T-helper 1 cell (primary cell): ENCODE measurements at regions not wholly inside any gene's neighbourhood (a gene's known extent, or its start where the extent isn't known, plus 50 kb on each side); places are given as distances from the start of the nearest gene placed in this dataset.
"Not testable (repeated sequence)": the region's sequence is repeated elsewhere in the genome, so short reads cannot be mapped to it uniquely, and the experiment has no call there.

Experiments used
- DNase-seq, 5 donors: peaks; one replicate each; pipeline ENCODE4 v3.0.0-alpha.2; 2012 to 2020

DNA sequence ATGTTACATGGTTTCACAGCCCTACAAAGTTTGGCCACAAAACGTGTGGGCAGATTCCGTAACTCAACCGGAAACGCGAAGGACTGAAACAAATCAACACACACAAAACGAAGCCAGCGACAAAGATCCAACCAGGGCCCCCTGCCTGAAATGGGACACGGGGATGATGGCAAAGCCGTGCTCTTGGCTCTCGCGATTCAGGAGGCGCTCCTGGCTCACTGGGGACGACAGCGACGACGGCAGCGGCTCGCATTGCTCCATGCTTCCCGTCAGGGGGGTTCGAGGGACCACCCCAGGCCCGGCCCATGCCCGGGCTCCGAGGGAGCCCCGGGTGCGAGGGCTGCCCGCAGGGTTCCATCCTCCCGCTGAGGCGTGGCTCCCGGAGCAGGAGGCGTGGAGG, 4786.8 kb upstream of the OR11H1 start:
- DNase-seq, result no peak

DNA sequence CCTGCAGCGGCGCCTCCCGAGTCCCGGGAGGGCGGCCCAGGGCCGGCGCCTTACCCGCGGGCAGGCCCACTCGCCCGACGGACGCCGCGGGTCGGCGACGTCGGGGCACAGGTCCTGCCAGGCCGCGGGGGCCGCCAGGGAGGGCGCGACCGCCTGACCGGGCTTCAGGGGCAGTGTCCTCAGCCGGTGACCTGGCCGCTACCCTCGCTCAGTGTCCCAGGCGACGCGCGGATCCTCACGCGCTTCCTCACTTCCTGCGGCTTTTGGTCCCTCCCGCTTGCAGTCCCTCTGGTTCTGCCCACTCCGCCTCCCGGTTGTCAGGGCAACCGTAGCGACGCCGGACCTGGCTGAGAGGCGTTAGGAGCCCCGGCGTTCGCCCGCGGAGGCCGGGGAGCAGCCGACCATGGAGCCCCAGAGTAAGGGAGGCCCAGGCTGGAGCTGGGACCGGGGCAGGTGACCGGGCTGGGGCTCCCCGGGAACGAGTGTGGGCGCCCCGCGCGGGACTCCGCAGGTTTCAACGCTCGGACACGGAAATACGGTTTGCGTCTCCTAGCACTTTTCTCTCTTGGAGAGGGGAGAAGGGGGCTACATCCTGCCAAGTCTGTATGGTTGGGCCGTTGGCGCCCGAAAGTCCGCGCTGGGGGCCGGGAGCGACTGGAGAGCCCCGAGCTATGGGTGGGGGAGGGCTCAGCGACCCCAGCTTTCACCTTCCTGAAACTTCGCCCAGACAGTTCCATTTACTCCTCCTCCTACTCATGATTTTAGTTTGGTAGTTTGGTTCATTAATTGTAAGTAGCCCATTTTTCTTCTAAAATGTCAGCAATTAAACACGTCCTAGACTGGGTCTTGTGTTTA, 4786.0 kb upstream of the OR11H1 start:
- peak in 1 of 5 donors; percentile 12 for DNase-seq

DNA sequence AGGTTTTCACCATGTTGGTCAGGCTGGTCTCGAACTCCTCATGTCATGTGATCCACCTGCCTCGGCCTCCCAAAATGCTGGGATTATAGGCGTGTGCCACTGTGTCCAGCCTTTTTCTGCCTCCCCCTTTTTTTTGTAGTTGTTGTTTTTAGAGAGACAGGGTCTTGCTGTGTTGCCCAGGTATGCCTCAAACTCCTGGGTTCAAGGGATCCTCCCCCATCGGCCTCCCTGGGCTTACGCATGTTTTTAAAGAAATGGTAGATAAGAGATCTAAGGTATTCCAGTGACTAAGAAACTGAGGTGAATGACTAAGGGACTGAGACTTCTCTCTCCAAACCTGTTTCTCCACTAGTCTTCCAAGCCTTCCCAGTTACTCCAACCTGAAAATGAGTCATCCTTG, 4781.6 kb upstream of the OR11H1 start:
- DNase-seq, result not testable (repeated sequence)

DNA sequence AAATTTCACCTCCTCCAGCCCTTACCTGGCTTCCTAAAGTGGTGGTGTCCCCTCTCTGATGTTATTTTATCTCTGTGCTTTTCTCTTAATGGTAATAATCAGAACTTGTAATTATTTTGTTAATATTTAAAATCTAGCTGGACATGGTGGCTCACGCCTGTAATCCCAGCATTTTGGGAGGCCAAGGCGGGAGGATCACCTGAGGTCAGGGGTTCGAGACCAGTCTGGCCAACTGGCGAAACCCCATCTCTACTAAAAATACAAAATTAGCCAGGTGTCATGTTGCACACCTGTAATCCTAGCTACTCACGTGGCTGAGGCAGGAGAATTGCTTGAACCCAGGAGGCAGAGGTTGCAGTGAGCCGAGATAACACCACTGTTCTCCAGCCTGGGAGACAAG, 4780.8 kb upstream of the OR11H1 start:
- DNase-seq, result not testable (repeated sequence)

DNA sequence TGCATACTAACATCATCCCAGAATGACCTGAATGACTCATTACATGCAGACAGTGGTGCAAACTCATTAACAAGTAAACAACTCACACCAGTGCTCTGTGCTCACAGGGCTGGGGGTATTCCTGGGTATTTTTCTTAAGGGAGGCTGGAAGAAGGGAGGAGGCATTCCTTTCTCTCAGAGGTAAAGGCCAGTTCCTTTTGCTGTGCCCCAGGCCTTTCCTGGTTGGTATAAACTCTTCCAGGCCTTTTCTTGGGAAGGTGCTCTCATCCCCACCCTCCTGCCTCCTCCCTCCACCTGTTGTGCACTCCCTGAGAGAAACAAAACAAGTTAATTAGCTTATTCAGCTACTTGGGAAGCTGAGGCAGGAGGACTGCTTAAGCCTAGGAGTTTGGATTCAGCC, 4779.2 kb upstream of the OR11H1 start:
- DNase-seq, result not testable (repeated sequence)

DNA sequence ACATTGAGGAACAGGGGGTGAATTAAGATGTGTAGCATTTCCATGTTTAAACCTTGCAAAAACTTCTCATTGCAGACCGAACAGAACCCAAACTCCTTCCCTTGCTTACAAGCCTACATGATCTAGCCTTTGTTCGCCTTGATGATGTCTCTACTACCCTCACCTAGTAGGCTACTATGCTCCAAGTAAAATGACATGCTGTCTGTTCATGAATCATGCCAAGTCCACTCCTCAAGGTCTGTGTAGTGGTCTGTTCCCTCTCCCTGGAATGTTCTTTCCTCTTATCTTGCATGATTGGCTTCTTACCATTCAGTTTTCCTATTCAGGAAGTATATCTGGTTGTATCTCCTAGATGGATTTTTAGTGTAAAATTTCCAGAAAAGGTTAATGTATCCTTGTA, 4778.6 kb upstream of the OR11H1 start:
- not testable (repeated sequence) for DNase-seq

DNA sequence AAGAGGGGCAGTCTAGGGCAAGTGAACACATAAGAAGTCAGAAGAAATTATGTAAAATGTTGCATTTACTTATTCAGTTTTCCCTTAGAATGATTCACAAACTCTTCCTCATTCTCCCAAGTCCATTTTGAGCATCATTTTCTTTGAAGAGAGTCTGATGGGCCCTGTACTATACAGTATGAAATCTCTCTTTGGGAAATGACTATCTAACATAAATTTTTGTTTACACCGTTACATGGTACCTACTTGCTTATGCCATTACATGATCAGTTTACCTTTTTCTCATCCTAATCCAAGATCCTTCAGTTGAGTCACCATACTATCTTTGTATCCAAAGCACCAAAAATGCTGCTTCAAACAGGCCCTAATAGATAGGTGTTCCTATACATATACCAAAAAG, 4774.4 kb upstream of the OR11H1 start:
- not testable (repeated sequence) for DNase-seq

DNA sequence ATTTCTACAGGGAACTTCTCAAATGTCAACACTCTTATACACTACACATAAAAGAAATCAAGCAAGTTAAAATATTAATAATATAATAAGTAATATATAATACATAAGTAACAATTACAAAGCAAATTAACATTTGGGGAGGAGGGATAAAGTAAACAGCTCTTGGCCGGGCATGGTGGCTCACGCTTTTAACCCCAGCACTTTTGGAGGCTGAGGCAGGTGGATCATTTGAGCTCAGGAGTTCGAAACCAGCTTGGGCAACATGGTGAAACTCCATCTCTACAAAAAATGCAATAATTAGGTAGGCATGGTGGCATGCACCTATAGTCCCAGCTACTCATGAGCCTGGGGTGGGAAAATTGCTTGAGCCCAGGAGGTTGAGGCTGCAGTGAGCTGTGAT, 4772.6 kb upstream of the OR11H1 start:
- not testable (repeated sequence) for DNase-seq

DNA sequence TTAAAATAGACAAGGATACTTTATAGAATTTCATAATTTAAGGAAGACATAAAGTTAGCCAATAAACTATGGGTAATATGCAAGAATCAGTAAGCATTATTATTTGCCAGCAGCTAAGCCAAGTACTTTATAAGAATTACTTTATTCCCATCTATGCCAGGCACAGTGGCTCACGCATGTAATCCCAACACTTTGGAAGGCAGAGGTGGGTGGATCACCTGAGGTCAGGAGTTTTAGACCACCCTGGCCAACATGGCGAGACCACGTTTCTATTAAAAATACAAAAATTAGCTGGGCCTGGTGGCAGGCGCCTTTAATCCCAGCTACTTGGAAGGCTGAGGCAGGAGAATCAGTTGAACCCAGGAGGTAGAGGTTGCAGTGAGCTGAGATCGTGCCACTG, 4767.6 kb upstream of the OR11H1 start:
- not testable (repeated sequence) for DNase-seq

DNA sequence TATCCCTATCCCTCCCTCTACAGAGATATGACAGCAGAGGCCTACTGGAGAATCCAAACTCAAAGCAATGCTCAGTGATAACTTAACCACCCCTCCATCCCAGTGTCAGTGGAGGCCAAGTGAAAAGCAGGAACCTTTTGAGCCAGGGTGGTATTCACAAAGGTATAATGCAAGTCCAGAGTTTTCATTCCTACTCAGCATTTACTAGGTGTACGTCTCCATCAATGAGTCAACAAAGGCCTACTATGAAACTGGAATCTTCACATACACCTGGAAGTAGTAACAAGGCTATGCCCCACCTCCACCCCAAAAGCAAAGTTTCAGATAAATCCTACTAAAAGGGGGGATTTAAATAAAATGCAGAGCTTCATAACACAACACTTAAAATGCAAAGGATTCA, 4761.7 kb upstream of the OR11H1 start:
- not testable (repeated sequence) for DNase-seq

DNA sequence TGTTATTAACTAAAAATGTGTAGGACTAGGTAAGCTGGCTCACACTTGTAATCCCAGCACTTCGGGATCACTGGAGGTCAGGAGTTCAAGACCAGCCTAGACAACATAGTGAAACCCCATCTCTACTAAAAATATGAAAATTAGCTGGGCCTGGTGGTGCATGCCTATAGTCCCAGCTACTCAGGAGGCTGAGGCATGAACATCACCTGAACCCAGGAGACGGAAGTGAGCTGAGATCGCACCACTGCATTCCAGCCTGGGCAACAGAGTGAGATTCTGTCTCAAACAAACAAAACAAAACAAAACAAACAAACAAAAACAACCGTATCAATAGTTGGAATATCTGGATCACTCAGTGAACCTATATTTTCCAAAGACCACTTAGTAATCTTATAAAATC, 4759.1 kb upstream of the OR11H1 start:
- not testable (repeated sequence) for DNase-seq

DNA sequence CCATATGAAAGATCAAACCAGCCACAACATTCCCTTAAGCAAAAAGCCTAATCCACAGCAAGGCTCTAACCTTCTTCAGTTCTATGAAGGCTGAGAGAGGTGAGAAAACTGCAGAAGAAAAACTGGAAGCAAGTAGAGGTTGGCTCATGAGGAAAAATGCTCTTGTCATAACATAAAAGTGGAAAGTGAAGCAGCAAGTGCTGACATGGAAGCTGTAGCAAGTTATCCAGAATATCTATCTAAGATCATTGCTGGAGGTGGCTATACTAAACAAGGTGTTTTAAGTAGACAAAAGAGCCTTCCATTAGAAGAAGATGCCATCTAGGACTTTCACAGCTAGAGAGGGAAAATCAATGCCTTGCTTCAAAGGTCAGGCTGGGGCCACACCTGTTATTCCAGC, 4756.2 kb upstream of the OR11H1 start:
- DNase-seq, result not testable (repeated sequence)

DNA sequence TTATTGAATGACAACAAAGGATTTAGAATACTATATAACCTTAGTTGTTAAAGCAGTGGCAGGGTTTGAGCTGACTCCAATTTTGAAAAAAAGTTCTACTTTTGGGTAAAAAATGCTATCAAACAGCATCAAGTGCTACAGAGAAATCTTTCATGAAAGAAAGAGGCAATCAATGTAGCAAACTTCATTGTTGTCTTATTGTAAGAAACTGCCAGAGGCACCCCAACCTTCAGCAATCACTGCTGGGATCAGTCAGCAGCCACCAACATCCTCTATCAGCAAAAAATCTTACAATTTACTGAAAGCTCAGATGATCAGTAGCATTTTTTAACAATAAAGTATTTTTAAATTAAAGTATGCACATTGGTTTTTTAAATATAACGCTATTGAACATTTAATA, 4754.7 kb upstream of the OR11H1 start:
- DNase-seq, result not testable (repeated sequence)

DNA sequence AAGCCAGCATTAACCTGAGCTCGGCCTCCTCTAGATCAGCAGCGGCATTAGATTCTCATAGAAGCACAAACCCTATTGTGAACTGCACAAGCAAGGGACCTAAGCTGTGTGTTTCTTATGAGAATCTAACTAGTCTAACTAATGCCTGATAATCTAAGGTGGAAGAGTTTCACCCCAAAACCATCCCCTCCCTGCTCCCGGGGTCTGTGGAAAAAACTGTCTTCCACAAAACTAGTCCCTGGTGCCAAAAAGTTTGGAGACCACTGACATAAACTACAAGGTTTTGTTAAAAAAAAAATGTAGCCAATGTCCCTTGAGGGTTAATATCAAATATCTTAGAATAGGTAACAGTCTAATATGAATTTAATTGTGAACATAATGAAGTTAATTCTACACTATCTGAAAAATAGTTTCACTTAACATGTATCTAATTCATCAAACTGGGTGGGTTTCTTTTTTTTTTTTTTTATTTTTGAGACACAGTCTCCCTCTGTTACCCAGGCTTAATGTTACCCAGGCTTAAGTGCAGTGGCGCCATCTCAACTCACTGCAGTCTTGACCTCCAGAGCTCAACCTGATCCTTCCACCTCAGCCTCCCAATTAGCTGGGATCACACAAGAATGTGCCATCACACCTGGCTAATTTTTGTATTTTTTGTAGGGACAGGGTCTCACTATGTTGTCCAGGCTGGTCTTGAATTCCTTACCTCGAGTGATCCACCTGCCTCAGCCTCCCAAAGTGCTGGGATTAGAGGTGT, 4752.2 kb upstream of the OR11H1 start:
- DNase-seq, result not testable (repeated sequence)

DNA sequence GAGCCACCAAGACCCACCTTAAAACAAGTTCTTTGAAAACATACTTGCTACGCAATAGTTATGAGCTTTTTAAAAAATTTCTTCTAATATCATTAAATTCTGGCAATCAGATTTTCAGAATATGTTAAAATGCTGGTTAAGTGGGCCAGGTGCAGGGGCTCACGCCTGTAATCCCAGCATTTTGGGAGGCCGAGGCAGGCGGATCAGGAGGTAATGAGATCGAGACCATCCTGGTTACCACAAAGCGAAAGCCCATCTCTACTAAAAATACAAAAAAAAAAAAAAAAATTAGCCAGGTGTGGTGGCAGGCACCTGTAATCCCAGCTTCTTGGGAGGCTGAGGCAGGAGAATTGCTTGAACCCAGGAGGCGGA, 4751.6 kb upstream of the OR11H1 start:
- not testable (repeated sequence) for DNase-seq

DNA sequence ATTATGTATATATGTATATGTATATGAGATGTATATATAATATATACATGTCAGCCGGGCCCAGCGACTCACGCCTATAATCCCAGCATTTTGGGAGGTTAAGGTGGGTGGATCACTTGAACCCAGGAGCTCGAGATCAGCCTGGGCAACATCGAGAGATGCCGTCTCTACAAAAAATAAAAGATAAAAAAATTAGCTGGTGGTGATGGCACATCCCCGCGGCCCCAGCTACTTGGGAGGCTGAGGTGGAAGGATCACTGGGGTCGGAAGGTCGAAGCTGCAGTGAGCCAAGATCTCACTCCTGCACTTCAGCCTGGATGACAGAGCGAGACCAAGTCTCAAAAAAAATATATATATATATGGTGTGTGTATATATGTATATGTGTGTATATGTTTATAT, 4750.3 kb upstream of the OR11H1 start:
- not testable (repeated sequence) for DNase-seq

DNA sequence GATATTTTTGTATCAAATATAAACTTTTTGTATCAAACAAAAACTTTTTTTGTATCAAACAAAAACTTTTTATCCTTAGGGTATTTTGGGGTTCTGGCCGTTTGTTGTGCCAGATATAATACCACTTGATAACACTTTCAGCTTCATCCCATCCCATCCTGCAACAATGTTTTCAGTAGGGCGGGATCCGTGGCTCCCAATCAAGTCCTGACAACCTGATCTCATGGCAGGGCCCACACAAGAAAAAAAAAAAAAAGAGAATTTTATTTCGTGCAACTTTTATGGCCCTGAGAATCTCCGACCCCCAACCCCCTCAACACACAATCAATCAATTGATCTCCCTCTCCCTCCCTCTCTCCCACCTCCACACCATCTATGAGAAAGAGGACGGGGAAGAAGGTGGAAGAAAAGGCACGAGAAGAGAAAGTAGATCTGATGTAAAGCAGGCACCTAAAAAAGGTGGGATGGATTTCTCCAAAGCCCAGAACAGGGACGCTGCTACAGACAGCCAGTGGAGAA, 4749.6 kb upstream of the OR11H1 start:
- DNase-seq, result no peak

DNA sequence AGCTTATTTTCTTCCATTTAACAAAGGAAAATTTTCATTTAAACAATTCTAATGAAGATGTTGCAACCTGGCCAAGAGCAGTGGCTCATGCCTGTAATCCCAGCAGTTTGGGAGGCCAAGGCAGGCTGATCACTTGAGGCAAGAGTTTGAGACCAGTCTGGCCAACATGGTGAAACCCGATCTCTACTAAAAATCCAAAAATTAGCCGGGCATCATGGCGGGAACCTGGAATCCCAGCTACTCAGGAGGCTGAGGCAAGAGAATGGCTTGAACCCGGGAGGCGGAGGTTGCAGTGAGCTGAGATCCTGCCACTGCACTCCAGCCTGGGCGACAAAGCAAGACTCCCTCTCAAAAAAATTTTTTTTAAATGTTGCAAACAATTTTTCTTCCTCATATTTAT, 4748.8 kb upstream of the OR11H1 start:
- DNase-seq, result not testable (repeated sequence)

DNA sequence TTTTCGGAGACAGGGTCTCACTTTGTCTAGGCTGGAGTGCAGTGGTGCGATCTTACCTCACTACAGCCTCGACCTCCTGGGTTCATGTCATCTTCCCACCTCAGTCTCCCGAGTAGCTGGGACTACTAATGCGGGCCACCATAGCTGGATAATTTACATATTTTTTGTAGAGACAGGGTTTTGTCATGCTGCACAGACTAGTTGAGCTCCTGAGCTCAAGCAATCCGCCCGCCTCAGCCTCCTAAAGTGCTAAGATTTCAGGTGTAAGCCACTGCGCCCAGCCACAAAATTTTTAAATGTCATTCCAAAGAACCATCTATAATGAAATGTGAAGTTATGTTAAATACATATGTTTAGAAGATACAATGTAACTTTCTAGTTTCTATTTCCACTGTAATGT, 4747.7 kb upstream of the OR11H1 start:
- no peak for DNase-seq

DNA sequence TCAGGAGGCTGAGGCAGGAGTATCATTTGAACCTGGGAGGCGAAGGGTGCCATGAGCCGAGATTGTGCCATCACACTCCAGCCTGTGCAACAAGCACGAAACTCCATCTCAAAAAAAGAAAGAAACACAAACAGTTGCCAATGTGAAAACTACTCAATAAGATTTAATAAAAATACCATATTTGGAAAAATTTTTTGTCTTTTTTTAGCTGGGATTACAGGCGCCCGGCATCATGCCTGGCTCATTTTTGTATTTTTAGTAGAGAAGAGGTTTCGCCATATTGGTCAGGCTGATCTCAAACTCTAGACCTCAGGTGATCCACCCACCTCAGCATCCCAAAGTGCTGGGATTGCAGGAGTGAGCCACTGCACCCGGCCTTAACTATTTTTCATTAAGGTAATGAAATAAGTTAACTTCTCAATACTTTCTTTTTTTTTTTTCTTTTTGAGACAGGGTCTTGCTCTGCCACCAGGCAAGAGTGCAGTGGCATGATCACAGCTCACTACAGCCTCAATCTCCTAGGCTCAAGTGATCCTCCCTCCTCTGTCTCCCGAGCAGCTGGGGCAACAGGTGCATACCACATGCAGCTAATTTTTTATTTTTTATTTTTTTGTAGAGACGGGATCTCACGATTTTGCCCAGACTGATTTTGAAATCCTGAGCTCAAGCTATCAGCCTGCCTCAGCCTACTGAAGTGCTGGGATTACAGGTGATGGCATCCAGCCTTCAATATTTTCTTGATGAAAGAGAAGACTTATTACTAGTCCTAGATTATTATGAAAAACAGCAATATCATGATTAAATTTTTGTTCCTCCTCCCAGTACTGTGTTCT, 4746.2 kb upstream of the OR11H1 start:
- DNase-seq, result no peak
